Esophagus muscularis mucosa (tissue), 3 donors: ENCODE measurements at regions not wholly inside any gene's neighbourhood (a gene's known extent, or its start where the extent isn't known, plus 50 kb on each side); places are given as distances from the start of the nearest gene placed in this dataset.

Experiments used
- POLR2A ChIP-seq: fragments of 450-650 bp; IDR thresholded peaks from one replicate; pipeline ENCODE4 v1.6.1; 2017; ENCODE audit warnings: antibody characterized with exemption, moderate library complexity, mild to moderate bottlenecking, low read depth
- TF ChIP-seq, protein P1 (sequence below), 3 experiments: fragments of 200-600 bp in 2 of 3; fragments of 450-650 bp in 1 of 3; sonication (generic) in 2 of 3; IDR thresholded peaks; one replicate each; pipeline ENCODE4 v1.5.1; 2017 to 2019; ENCODE audit warnings: antibody characterized with exemption in 3 of 3, mild to moderate bottlenecking in 2 of 3, moderate library complexity in 1 of 3

DNA sequence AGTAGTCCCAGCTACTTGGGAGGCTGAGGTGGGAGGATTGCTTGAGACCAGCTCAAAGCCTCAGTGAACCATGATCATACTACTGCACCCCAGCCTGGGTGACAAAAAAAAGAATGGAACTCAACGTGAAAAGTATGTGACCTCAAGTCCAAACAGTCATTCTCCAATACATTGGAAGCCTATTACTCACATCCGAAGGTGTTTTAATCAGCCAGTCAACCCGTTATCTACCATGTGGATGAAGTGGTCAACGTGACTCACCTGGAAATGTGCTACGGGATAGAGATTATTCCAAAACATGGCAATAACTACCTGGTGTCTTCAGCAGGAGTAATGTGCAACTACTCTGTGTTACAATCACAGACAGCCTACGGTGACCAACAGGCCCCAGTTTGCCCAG is 85.8 kb upstream of the TOP1 start:
- TF ChIP-seq, protein P1, sequence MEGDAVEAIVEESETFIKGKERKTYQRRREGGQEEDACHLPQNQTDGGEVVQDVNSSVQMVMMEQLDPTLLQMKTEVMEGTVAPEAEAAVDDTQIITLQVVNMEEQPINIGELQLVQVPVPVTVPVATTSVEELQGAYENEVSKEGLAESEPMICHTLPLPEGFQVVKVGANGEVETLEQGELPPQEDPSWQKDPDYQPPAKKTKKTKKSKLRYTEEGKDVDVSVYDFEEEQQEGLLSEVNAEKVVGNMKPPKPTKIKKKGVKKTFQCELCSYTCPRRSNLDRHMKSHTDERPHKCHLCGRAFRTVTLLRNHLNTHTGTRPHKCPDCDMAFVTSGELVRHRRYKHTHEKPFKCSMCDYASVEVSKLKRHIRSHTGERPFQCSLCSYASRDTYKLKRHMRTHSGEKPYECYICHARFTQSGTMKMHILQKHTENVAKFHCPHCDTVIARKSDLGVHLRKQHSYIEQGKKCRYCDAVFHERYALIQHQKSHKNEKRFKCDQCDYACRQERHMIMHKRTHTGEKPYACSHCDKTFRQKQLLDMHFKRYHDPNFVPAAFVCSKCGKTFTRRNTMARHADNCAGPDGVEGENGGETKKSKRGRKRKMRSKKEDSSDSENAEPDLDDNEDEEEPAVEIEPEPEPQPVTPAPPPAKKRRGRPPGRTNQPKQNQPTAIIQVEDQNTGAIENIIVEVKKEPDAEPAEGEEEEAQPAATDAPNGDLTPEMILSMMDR (IDR thresholded peaks at IDR 0.05): no peak
- no peak for TF ChIP-seq POLR2A
